ENCODE measurements at regions not wholly inside any gene's neighbourhood (a gene's known extent, or its start where the extent isn't known, plus 50 kb on each side); places are given as distances from the start of the nearest gene placed in this dataset.

DNA sequence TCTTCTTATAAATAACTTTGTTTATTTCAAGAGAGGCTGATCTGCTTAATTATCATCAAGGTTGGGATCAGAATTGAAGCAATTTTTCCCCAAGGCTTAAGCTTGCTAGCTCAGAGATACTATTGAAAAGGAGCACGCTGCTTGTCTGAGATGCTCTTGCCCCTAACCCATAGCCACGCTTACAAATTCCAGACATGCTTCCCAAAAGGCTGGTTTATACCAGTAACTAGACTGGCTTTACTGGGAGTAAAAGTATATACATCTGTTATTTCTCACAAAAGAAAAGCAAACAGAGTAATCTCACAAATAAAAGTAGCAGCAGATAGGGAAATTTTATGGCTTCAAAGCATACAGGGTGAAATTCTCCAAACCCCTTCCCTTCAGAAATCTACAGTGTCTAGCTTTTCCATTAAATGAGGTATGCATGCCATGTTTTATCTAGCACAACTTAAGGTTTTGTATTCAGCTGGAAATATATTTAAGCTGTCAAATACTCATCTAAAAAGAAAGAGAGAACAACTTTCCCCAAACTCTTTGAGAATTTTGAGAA lies 163.2 kb upstream of the TRPC7 start:
- TF ChIP-seq, protein P1, sequence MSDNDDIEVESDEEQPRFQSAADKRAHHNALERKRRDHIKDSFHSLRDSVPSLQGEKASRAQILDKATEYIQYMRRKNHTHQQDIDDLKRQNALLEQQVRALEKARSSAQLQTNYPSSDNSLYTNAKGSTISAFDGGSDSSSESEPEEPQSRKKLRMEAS (IDR thresholded peaks at IDR 0.05; ENCODE audit: low read depth, low read length) = no peak
- TF ChIP-seq CBFB (IDR thresholded peaks at IDR 0.05; ENCODE audit: low read depth) (no peak), EP300 (IDR thresholded peaks at IDR 0.05; ENCODE audit: borderline replicate concordance in 1 of 2, control insufficient read depth in 1 of 2, low read depth in 2 of 2, low read length in 2 of 2) (no peak), SP1 (IDR thresholded peaks at IDR 0.05; ENCODE audit: low read depth, low read length) (no peak), FOS (IDR thresholded peaks at IDR 0.05; ENCODE audit: borderline replicate concordance, extremely low read depth, insufficient read length) (no peak)

Measured in GM12878 (cell line).